ENCODE measurements at regions not wholly inside any gene's neighbourhood (a gene's known extent, or its start where the extent isn't known, plus 50 kb on each side); places are given as distances from the start of the nearest gene placed in this dataset.
A peak's percentile ranks its signal among the peaks of the same experiment; 100 is the strongest.

DNA sequence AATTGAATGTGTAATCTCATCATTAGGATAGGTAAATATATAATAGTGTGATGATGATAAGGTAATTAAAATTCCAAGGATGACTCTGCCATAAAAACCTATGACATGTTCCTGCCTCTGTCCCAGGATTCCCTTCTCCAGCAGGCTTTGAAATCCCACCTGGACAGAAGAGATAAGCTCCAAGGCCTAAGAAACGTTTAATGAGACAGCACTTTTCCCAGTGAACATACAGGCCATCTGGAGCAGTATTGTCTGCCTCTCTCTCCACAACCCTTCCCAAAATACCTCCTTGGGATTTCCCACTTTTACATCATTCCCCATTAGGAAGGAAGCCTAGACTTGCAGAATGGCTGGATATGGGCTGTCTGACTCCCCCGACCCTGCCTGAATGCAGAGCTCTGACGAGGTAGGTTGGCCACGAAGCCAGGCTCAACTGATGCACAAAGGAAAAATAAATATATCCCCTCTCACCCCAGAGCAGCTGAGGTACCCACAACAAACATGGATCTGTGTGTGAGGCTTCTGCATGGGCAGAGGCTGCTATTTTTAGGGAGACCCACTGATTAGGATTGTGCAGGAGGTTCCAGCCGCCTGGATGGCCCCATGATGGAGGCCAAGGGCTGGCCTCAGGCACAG is 71.0 kb downstream of the TMPRSS5 start:
- DNase-seq, result no peak

DNA sequence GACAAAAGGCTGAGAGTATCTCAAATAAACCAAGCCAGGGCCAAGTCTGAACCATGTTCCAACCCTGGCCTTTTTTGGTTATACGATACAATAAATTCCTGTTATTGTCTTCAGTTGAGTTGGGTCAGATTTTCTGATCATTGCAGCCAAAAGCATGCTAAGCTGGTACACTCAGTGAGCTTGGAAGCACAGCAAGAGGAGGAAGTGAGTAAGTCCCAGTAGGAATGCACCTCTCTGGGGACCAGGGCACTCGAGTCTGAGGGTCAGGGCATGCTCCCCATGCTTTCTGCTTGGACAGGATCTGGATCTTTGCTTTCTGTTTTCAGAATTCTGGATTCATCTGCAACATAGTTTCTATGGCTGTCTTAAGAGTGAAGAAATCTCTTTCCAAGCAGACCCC is 73.1 kb downstream of the TMPRSS5 start:
- DNase-seq, result no peak

DNA sequence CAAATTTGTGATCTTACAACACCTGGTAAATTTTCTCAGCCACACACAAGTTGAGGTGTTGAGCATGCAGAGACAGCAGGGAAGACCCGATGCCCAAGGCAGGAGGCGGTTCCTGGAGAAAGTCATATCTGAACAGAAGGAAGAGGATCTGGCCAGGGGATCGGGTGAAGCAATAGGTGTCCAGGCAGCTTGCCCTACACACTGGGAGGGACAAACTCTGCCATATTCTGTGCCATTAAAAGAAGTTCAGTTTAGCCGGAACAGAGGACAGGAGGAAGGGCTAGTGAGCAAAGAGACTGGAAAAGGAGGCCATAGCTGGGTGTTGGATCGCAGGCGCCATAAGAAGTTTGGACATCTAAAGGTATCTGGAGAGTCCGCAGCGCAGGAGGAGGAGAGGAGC is 76.5 kb downstream of the TMPRSS5 start:
- DNase-seq, result no peak

DNA sequence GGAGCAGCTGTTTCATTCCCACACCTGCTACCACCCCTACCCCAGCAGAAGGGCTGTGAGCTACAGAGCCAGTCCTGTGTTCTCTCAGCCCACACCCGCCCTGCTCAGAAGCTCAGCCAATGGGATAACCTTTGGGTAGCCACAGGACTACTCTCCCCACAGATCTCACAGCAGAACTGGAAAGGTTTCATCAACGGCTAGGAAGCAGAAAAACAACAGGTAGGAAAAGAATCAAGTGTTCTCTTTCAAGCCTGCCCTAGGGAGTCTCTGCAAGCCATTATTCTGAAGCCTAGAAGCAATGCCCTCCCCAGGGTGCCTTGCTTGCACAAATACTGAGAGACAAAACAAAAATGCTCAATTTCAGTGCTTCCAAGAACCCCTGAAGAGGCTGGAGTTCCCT is 77.2 kb downstream of the TMPRSS5 start:
- no peak for DNase-seq

DNA sequence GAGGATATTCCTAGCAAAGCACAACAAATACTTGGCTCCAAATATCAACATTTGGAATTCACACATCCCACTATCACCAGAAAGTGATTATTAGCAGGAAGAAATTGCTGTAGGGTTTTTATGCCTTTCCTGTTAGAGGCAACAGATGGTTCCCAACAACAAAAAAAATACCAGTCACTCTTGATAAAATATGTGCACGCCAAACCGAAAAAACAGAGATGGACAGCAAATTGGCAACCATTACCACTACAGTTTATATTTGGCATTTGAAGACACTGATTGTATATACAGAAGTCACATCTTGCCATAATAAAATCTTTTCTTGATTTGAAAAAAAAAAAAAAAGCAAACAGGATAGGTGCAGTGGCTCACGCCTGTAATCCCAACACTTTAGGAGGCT is 78.2 kb downstream of the TMPRSS5 start:
- DNase-seq, result no peak

DNA sequence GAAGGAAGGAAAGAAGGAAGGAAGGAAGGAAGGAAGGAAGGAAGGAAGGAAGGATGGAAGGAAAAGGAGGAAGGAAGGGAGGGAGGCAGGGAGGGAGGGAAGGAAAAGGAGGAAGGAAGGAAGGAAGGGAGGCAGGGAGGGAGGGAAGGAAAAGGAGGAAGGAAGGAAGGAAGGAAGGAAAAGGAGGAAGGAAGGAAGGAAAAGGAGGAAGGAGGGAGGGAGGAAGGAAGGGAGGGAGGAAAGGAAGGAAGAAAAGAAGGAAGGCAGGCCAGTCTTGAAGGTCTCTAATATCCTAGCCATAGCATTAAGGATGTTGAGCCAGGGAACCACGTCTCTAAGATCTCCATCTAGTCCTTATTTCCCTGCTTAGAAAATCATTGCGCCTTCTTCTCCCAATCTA is 78.8 kb downstream of the TMPRSS5 start:
- no peak for DNase-seq

DNA sequence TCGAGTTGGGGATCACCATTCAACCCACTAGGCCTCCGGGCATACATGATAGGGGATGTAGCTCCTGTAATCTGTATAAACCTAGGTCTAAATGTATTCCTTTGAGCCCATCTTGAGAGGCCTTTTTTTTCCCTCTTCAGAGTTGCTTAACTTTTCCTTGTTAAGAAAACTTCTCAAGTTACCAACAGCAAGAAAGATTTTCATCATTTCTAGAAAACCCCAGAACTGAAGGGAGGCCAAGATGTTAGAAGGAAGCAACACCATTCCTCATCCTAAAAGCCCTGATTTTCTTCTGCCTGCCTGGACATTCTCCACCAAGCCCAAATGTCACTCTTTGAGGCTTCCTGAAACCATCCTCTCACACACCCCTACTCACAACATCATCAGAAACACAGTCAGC is 79.4 kb downstream of the TMPRSS5 start:
- DNase-seq, result no peak

DNA sequence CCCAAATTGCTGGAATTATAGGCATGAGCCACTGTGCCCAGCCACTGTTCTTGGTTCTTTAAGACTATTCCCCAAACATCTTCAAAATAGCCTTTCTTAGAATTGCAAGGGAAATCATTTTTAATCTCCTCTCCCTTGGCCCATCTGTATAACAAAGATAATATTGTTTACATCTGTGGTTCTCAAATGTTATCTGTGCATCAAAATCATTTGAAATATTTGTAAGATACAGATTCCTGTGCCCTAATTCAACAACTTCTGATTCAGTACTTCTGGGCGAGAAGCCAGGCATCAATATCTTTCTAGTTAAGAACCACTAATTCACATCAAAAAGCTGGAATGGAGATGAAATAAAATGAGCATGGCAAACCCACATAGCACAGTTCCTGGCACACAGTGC is 83.0 kb downstream of the TMPRSS5 start:
- DNase-seq, result no peak

DNA sequence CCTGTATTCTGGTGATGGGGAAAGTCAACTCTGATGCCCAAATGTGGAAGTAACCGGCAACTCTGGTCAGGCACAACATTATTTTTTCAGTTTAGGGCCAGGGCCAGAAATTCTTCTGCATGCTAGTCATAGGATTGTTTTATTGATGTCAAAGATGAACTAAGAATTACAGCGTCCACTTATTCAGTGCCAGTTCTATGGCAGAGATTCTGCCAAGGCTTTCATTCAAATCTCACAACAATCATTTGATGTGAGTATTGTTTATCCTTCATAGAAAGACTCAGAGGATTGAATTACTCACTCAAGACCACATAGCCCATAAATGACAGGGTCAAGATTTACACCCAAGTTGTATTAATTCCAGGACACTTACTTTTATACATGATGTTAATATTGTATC is 87.7 kb downstream of the TMPRSS5 start:
- DNase-seq, result no peak

DNA sequence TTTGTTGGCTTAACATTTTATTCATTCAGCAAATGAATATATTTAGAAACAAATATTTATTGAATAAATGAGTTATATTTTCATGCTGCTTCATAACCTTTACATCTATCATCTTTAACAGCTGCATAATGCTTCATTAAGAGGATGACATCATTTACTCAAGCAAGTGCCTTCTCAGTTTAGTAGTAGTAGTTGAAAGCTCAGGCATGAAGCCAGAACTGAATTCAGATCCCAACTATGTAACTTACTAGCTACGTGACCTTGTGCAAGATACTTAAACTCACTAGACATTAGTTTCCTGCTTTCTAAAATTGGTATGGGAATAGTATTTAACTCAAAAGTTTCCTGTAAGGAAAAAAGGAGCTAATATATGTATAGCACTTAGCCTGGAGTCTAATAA is 90.3 kb downstream of the TMPRSS5 start:
- DNase-seq, result no peak

DNA sequence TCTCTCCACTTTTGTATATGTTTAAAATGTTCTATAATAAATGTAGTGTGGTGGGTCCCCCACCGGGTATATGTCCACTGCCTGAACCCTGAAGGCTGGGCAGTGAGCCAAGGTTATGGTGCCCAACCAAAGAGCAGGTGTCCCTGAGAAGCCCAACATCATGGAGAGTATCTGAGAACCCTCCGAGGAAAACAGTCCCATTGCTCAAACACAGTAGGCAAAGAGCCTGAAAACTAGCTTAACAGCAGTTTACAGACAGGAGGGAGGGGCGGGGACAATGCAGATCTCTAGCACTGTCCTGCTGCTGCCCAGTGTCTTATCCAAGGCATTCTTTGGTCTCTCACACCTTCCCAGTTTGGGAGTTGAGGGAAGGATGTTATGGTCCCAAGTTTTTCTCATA is 91.0 kb downstream of the TMPRSS5 start:
- no peak for DNase-seq

DNA sequence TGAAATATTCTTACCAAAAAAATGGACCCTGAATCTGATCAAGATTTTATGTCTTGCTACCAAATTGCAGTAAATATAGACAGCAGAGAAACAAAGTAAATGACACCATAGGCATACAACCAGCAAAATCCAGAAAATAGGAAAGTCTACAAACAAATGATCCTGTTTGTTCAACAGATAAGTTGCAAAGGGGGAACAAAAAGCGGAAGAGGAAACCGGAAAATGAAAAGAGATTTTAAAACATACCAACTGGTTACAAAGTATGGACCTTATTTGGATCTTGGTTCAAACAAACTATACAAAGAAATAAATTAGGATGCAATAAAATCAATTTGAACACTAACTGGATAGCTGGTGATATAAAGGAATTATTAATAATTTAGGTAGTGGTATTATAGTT is 92.0 kb downstream of the TMPRSS5 start:
- DNase-seq, result no peak

DNA sequence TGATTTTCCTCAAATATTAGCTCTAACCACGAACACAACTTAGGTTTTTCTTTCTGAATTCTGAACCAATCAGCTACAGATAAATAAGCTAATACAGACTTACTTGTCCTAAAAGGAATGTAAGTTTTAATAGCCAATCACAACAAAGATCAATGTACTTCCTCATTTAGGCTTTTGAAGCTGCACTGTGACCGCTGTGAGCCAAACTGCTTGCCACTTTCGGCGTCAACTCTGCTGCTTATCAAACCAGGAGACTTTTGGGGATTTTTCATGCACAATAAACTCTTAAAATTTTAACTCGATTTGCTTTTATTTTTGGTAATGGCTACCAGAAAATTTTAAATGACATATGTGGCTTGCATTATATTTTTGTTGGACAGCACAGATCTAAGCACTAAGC is 92.5 kb downstream of the TMPRSS5 start:
- DNase-seq, result no peak

DNA sequence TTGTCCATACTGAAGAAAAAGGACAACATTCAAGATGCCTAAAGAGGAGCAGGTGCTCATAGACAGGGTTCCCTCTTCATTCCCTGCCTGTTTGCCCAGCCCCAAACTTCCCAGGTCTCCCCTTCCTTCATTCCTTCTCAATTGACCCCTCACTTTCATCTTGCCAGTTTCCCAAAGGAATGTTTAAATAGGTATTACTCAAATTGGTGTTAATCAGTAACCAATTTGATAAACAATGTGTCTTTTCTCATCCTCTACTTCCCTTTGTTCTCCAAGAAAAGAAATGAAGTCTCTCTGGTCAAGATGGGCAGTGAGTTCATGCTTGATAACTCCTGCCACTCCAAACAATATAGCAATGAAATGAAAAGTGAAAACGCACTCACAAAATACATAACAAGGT is 101.9 kb downstream of the TMPRSS5 start:
- no peak for DNase-seq

DNA sequence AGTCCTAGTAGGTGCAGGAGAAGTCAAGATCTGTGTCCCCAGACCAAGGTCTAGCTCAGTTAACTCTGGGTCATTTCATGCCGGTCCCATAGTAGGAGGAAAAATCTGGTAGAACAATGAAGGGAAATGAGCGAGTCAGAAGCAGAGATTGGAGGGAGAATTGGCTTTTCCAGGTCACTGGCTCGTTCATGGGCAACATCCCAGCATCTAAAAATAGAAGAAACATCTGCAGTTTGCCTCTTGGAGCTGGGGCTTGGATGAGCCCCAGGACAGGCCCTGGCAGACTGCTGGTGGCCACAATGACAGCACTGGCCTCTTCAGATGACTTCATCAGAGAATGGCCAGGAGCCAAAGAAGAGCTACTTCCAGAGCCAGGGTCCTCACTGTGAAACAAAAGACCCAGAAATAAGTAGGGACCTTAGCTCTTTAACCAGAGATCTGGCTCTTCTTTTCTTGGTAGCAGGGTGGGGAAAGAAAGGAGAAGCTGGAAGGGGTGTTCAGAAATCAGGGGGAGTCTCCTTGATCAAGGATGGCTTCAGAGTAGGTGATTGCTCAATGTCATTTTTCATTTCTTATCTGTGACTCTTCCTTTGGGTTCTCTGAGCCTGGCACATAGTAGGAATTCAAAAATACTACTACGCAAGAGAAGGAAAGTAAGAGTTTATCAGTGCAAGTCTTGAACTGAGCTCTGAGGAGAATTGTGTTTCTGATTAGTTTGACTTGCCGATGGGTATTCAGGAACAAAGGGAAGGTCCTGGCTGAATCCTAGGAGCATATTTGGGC is 102.6 kb downstream of the TMPRSS5 start:
- no peak for DNase-seq

DNA sequence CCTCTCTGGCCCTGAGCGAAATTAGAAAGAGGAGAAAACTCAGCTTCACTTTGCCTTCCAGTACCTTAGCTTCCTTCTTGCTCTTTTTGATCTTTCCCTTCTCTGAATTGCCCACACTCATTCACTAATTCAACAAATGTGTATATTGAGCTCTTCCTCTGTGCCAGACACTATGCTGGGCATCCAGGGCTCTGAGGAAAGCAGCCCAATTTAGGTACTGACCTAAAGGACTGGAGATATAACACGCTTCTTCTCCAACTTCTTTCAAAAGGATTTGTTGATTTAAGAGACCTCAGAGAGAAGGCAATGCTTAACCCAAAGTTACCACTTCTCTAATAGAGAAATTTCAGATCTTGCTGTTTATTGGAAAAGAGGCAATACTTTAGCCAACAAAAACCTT is 103.6 kb downstream of the TMPRSS5 start:
- DNase-seq, result no peak

DNA sequence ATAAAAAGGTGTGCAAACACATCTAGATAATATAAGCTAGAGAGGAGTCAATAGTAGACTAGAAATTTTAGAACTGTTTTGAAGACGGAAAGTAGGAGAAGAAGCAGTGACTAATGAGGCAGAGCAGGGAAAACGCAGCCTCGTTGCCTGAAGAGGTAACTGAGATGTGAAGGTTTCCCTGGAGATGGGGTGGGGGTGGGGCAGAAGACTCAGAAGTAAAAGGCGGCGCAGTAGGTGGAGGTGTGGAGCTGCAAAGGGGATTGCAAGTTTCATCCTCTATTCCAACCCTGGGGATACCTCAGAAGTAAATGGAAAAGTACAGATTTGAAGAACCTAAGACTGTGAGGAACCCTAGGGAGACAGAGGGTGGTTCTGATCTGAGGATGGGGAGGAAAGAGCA is 109.5 kb downstream of the TMPRSS5 start:
- DNase-seq, result no peak

DNA sequence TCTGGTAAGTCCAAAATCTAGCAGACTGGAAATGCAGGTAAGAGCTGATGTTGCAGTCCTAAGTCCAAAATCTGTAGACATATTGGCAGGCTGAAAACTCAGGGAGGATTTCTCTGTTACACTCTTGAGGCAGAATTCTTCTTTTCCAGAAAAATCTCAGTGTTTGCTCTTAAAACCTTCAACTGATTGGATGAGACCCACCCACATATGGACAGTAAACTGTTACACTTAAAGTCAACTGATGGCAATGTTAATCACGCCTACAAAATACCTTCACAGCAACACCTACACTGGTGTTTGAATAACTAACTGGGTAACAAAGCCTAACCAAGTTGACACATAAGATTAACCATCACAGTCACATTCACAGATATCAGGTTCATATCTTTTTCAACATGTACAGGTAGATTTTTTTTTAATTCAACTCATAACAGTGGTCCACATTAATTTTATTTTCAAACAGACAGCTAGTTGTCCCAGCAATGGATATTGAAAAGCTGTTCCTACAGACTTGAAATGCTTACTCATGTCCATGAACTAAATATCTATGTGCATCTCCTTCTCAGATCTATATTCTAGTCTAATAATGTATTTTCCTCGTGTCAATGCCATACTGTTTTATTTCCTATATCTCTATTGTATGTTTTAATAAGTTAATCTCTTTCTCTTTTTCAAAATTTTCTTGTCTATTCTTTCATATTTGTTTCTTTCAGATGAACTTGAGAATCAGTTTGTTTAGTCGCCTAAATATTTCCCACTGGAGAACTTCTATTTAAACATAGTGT is 110.1 kb downstream of the TMPRSS5 start:
- no peak for DNase-seq

DNA sequence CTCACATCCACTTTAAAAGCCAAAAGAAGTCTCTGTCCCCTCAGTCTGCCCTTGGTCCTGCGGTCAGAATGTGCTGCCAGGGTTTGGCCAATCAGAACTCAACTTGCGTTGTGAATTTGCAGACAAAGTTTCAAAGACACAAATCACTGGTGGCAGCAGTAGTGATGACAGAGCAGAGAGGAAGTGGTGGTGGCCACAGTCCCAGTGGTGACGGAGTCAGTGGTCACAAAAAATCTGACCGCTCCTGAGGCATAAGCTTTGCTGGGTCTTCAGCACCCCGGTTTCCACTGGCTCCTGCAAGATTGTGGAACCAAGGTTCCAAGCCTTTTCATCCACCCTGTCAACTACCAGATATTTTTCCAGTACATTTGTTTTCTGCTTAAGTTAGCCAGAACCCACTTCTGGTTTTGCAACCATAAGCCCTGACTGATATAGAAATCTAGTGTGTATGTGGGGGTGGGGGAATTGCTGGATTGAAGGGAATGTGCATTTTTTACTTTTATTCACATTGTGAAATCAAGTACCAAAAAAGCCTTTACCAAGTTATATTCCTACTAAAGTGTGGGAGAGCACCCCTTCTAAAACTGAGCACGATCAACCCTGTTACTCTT is 112.3 kb downstream of the TMPRSS5 start:
- DNase-seq, result peak in 1 of 5 donors; percentile 73

DNA sequence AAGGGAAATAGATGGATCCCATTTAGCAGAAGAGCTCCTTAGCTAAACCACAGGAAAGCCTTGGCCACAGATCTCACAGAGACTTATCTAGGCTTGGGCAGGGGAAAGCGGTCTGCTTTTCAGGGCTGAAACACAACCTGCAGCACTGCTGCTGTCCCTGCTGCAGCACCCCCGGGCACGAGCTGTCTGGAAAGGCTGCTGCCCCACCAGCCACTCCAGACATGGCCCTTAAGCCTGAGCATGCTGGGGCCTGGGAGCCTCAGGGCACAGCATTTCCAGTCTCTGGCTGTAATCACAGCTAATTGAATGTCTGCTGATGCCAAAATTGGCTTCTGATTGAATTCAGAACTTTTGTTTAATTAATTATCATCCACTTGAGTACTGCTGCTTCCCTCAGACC is 115.0 kb downstream of the TMPRSS5 start:
- DNase-seq, result no peak

DNA sequence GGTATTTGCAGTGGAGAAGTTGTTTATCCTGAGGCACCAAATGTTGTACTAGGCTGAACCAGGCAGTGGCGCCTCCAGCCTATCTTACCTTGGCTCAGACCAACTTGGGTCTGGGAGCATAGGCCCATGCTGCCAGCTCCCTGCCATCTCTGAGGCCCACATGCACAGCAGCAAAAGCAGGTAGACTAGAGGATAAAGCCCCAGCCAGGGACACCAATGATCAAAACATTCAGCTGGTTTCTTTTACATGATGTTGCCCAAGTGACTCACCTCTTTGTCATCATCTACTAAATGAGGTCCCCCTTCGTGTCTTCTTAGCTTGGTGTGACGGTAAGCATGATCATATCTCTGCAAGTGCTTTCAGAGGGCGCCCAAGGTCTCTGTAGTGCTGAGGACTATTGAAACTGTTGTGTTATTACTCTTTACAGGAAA is 112.1 kb upstream of the DRD2 start:
- peak in 1 of 5 donors; percentile 93 for DNase-seq

DNA sequence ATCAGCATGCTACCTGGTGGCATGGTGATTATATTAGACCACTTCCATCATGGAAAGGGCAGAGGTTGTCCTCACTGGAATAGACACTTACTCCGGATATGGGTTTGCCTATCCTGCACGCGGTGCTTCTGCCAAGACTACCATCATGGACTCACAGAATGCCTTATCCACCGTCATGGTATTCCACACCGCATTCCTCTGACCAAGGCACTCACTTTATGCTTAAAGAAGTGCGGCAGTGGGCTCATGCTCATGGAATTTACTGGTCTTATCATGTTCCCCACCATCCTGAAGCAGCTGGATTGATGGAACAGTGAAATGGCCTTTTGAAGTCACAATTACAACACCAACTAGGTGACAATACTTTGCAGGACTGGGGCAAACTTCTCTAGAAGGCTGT is 109.2 kb upstream of the DRD2 start:
- DNase-seq, result no peak

DNA sequence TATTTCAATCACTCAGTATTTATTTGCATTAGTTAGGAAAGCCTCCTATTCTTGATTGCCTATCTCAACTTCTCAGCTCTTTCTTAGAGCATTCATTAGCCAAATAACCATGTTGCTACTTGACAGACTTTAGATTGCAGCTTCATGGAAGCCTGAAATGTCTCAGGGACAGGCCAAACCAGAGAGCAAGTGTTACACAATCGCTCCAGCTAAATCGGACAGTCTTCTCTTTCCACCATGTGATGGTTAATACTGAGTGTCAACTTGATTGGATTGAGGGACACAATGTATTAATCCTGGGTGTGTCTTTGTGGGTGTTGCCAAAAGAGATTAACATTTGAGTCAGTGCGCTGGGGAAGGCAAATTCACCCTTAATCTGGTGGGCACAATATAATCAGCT is 106.5 kb upstream of the DRD2 start:
- no peak for DNase-seq
